Karpas-422 (cell line): ENCODE measurements at regions not wholly inside any gene's neighbourhood (a gene's known extent, or its start where the extent isn't known, plus 50 kb on each side); places are given as distances from the start of the nearest gene placed in this dataset.
A peak's percentile ranks its signal among the peaks of the same experiment; 100 is the strongest.
"Not testable (repeated sequence)": the region's sequence is repeated elsewhere in the genome, so short reads cannot be mapped to it uniquely, and the experiment has no call there.

Experiments used
- DNase-seq: peaks from one replicate; pipeline ENCODE4 v3.0.0-alpha.2; 2015
- H2AFZ ChIP-seq: fragments of 200-600 bp; sonication (generic); 2 replicates; pipeline ENCODE4 v1.6.1; 2014; ENCODE audit warnings: antibody characterized with exemption, low read length, mixed read lengths
- H3K27ac ChIP-seq: fragments of 200-600 bp; sonication (generic); 2 replicates; pipeline ENCODE4 v1.5.1; 2014; ENCODE audit warnings: mild to moderate bottlenecking, low read length, moderate library complexity
- H3K27me3 ChIP-seq: fragments of 200-600 bp; sonication (generic); 2 replicates; pipeline ENCODE4 v1.6.1; 2014; ENCODE audit warnings: low read length, mixed read lengths
- H3K36me3 ChIP-seq: fragments of 200-600 bp; sonication (generic); 2 replicates; pipeline ENCODE4 v1.6.1; 2014; ENCODE audit warnings: low read length, mixed read lengths; ENCODE audit not compliant: insufficient read depth
- H3K4me1 ChIP-seq: fragments of 200-600 bp; sonication (generic); 2 replicates; pipeline ENCODE4 v1.6.1; 2014; ENCODE audit warnings: mild to moderate bottlenecking, low read length, mixed read lengths
- H3K4me2 ChIP-seq: fragments of 200-600 bp; sonication (generic); 2 replicates; pipeline ENCODE4 v1.6.1; 2014; ENCODE audit warnings: low read length, low read depth, mild to moderate bottlenecking; ENCODE audit not compliant: poor library complexity, severe bottlenecking
- H3K4me3 ChIP-seq: fragments of 200-600 bp; sonication (generic); 2 replicates; pipeline ENCODE4 v1.5.1; 2014; ENCODE audit warnings: mild to moderate bottlenecking, antibody characterized with exemption, low read length, mixed read lengths
- H3K79me2 ChIP-seq: fragments of 200-600 bp; sonication (generic); 2 replicates; pipeline ENCODE4 v1.6.1; 2014; ENCODE audit warnings: mild to moderate bottlenecking, low read length, mixed read lengths
- H3K9ac ChIP-seq: fragments of 200-600 bp; sonication (generic); 2 replicates; pipeline ENCODE4 v1.6.0; 2014; ENCODE audit warnings: low read length
- H3K9me2 ChIP-seq: fragments of 200-600 bp; sonication (generic), shearing (Covaris generic); replicated peaks from 2 replicates; pipeline ENCODE4 v1.6.0; 2014; ENCODE audit warnings: mild to moderate bottlenecking, low read length, moderate library complexity; ENCODE audit not compliant: insufficient read depth
- H3K9me3 ChIP-seq: fragments of 300-700, 200-600 bp; sonication (generic); 2 replicates; pipeline ENCODE4 v1.6.1; 2014; ENCODE audit warnings: low read length, mixed read lengths
- H4K20me1 ChIP-seq: fragments of 200-600 bp; sonication (generic); 2 replicates; pipeline ENCODE4 v1.6.1; 2014; ENCODE audit warnings: mild to moderate bottlenecking, antibody characterized with exemption, low read length, low read depth; ENCODE audit not compliant: insufficient read depth

- Histone ChIP-seq H3K9ac (no peak overlapping the region), H3K36me3 (no peaks in the 10 kb centered on the region), H3K4me3 (no peak overlapping the region), H2AFZ (no peak overlapping the region), H3K4me1 (no peaks in the 10 kb centered on the region), H3K4me2 (no peak overlapping the region), H3K79me2 (no peaks in the 10 kb centered on the region), H3K9me2 (no peaks in the 10 kb centered on the region), H4K20me1 (no peaks in the 10 kb centered on the region), H3K9me3 (no peaks in the 10 kb centered on the region), H3K27ac (no peak overlapping the region), H3K27me3 (no peaks in the 10 kb centered on the region)
- DNase-seq: no peak
Observed at GRCh38 chr9:78972303-78972999, 599.3 kb upstream of the TLE4 start.

GRCh38 chr9:78973907-78974306, 597.9 kb upstream of the TLE4 start:
- H4K20me1 ChIP-seq: no peaks in the 10 kb centered on the region
- no peaks in the 10 kb centered on the region for H3K36me3 ChIP-seq
- no peaks in the 10 kb centered on the region for H3K27me3 ChIP-seq
- H3K4me3 ChIP-seq: no peak overlapping the region
- no peaks in the 10 kb centered on the region for H3K79me2 ChIP-seq
- no peak overlapping the region for H3K9ac ChIP-seq
- H3K4me2 ChIP-seq: no peak overlapping the region
- DNase-seq: no peak
- H3K9me2 ChIP-seq: no peaks in the 10 kb centered on the region
- no peak overlapping the region for H2AFZ ChIP-seq
- no peaks in the 10 kb centered on the region for H3K9me3 ChIP-seq
- H3K4me1 ChIP-seq: no peaks in the 10 kb centered on the region
- H3K27ac ChIP-seq: no peak overlapping the region

GRCh38 chr9:78982849-78983248, 588.9 kb upstream of the TLE4 start:
- Histone ChIP-seq H4K20me1 (no peaks in the 10 kb centered on the region), H3K27me3 (no peaks in the 10 kb centered on the region), H3K27ac (no peak overlapping the region), H3K9ac (no peak overlapping the region), H3K9me3 (no peaks in the 10 kb centered on the region), H3K79me2 (no peaks in the 10 kb centered on the region), H2AFZ (no peak overlapping the region), H3K9me2 (no peaks in the 10 kb centered on the region), H3K4me2 (no peak overlapping the region), H3K4me3 (no peak overlapping the region), H3K4me1 (no peaks in the 10 kb centered on the region), H3K36me3 (no peaks in the 10 kb centered on the region)
- no peak for DNase-seq

GRCh38 chr9:78985084-78985738, 586.6 kb upstream of the TLE4 start:
- H3K9me3 ChIP-seq: no peaks in the 10 kb centered on the region
- no peaks in the 10 kb centered on the region for H4K20me1 ChIP-seq
- H3K9me2 ChIP-seq: no peaks in the 10 kb centered on the region
- no peak for DNase-seq
- no peak overlapping the region for H3K9ac ChIP-seq
- H3K27ac ChIP-seq: no peak overlapping the region
- H3K79me2 ChIP-seq: no peaks in the 10 kb centered on the region
- no peaks in the 10 kb centered on the region for H3K27me3 ChIP-seq
- no peak overlapping the region for H3K4me2 ChIP-seq
- H2AFZ ChIP-seq: no peak overlapping the region
- no peaks in the 10 kb centered on the region for H3K36me3 ChIP-seq
- H3K4me1 ChIP-seq: no peaks in the 10 kb centered on the region
- no peak overlapping the region for H3K4me3 ChIP-seq

GRCh38 chr9:78986446-78986845, 585.3 kb upstream of the TLE4 start:
- Histone ChIP-seq H3K27ac (no peak overlapping the region), H3K9ac (no peak overlapping the region), H3K4me3 (no peak overlapping the region), H3K36me3 (no peaks in the 10 kb centered on the region), H3K4me2 (no peak overlapping the region), H3K9me2 (no peaks in the 10 kb centered on the region), H3K27me3 (no peaks in the 10 kb centered on the region), H2AFZ (no peak overlapping the region), H3K79me2 (no peaks in the 10 kb centered on the region), H3K4me1 (no peaks in the 10 kb centered on the region), H4K20me1 (no peaks in the 10 kb centered on the region), H3K9me3 (no peaks in the 10 kb centered on the region)
- no peak for DNase-seq

- Histone ChIP-seq H3K79me2 (no peaks in the 10 kb centered on the region), H3K27ac (no peak overlapping the region), H3K27me3 (no peaks in the 10 kb centered on the region), H3K4me2 (no peak overlapping the region), H3K9me2 (no peaks in the 10 kb centered on the region), H3K4me3 (no peak overlapping the region), H3K4me1 (no peaks in the 10 kb centered on the region), H3K9ac (no peak overlapping the region), H3K36me3 (no peaks in the 10 kb centered on the region), H2AFZ (no peak overlapping the region), H4K20me1 (no peaks in the 10 kb centered on the region), H3K9me3 (no peaks in the 10 kb centered on the region)
- DNase-seq: no peak
Observed at GRCh38 chr9:78989031-78989658, 582.6 kb upstream of the TLE4 start.

GRCh38 chr9:78994471-78994870, 577.3 kb upstream of the TLE4 start:
- Histone ChIP-seq H3K4me1 (no peaks in the 10 kb centered on the region), H3K27ac (no peak overlapping the region), H3K79me2 (no peaks in the 10 kb centered on the region), H3K36me3 (no peaks in the 10 kb centered on the region), H3K9me3 (no peaks in the 10 kb centered on the region), H3K9me2 (no peaks in the 10 kb centered on the region), H3K27me3 (no peaks in the 10 kb centered on the region), H2AFZ (no peak overlapping the region), H3K9ac (no peak overlapping the region), H3K4me3 (no peak overlapping the region), H4K20me1 (no peaks in the 10 kb centered on the region), H3K4me2 (no peak overlapping the region)
- peak; percentile 20 for DNase-seq

- not testable (repeated sequence) for H3K4me3 ChIP-seq, H3K36me3 ChIP-seq, H3K79me2 ChIP-seq, H3K27ac ChIP-seq, H3K9me3 ChIP-seq, H3K4me1 ChIP-seq, H2AFZ ChIP-seq, H3K4me2 ChIP-seq, H3K9me2 ChIP-seq, H4K20me1 ChIP-seq, DNase-seq, H3K9ac ChIP-seq, H3K27me3 ChIP-seq
Observed at GRCh38 chr9:78994974-78995373, 576.8 kb upstream of the TLE4 start.
